ENCODE measurements at regions not wholly inside any gene's neighbourhood (a gene's known extent, or its start where the extent isn't known, plus 50 kb on each side); places are given as distances from the start of the nearest gene placed in this dataset.
"Not testable (repeated sequence)": the region's sequence is repeated elsewhere in the genome, so short reads cannot be mapped to it uniquely, and the experiment has no call there.

- intact Hi-C loops (cut with DNase I); DNase-seq: not testable (repeated sequence)
Observed at GRCh38 chr9:136598390-136599073, 52.7 kb upstream of the NOTCH1 start.

GRCh38 chr9:136597965-136598364, 52.1 kb upstream of the NOTCH1 start:
- peak in 1 of 10 donors; percentile 54 for DNase-seq
- intact Hi-C loops (cut with DNase I) = no loop called here

DNA sequence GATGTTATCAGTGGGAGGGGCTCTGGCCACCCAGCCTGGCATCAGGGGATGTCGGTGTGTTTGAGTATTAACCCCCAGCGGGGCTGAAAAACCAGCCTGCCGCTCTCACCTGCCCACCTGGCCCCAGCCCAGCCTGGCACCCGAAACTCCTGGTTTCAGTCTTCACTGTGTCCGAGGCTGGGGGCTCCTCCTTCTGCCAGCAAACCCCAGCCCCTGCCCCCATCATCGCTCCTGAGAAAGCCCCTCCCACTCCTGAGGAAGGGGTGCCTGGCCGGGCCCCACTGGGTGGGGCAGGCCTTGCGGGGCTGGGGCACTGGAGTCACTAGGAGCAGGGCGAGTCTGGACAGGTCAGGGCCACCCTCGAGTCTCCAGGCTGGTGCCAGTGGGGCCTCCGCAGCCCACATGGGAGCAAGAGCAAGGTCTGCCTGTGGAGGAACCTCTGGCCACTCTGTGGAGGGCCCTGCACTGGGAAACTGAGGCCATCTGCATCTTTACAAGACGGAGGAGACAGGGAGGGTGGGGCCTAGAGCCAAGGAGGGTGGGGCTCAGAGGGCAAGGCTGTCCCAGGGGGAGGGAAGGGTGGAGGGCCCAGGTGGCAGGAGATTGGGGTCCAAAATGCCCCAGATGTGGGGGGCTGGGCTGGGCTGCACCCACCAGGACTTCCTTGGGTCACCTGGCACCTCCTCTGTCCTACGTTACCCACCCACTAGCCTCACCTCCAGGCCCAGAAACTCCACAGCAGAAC, 51.5 kb upstream of the NOTCH1 start:
- no peak for DNase-seq
- intact Hi-C loops (cut with DNase I) = no loop called here

DNA sequence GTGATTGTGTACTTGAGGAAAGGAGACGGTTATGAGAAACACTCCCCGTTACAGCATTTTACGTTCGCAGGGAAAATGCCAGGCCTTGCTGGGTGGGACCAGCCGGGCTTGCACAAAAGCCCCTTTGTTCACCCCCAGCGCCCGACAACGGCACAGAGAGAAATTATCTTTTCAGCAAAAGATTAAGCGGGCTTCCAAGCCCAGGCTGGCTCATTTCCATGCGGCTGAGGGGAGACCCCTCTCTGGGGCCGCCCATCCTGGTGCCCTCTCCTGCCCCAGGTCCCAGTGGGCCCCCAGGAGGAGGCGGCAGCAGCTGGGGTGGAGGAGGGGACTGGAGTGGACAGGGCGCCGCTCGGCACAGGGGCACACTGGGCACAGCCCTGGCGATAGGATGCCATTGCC, 50.8 kb upstream of the NOTCH1 start:
- intact Hi-C loops (cut with DNase I) = no loop called here
- DNase-seq = peak in 7 of 10 donors; percentile 51 to 94 (median 73)

DNA sequence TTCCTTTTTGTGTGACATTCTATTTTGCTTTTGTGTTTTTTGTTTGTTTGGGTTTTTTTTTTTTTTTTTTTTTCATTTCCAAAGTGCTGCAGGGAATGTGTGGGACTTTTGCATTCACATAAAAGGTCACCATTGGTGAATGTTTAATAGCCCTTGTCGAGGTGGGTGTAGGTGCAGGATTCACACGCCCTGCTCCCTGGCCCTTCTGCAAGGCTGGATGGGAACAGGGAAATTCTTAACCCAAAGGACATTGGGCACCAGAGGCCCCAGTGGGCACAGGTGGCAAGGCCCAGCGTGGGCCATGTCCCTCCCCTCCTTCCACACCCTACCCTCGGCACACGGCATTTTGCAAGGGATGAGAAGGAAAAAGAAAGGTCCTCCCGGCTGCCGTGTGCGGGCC, 50.4 kb upstream of the NOTCH1 start:
- no peak for DNase-seq
- intact Hi-C loops (cut with DNase I) = no loop called here

DNA sequence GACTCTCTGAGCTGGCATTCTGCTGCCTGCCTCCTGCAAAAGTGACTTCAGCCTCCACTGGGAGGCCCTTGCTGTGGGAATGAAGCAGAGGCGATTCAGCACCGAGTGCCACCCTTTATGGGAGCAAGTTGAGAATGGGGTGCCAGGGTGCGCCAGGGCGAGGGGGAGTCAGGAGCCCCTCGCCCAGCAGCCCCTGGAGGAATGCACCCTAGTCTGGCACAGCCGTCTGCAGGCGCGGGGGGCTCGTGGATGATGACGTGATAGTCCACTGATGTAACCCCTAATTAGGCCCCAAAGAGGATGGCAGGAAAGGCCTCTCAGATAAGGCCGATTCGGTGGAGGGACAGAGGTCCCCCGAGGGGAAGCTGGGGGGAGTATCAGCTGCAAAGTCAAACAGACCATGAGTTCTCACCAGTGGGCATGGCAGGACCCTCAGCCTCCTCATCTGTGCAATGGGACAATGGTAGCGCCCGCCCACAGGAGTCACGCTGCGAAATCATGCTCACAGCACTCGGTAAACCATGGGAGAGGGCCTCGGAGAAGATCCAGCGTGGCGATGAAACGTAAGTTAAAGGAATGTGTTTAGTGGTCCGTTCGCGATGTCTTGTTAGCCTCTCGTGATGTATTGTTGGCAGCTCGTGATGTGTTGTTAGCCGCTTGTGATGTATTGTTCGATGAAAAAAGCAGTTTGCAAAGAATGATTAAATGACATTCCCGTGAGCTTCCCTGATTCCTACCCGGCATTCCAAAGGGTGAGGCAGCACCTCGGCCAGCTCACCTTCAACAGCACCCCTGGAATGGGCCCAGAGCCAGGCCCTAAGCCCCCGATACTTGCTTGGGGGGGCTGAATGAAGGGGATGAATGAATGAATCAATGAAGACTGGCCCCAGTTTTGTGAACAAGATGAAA, 49.7 kb upstream of the NOTCH1 start:
- DNase-seq = no peak
- intact Hi-C loops (cut with DNase I) = no loop called here
